Left hindlimb (tissue), 1 donor: ENCODE measurements at regions not wholly inside any gene's neighbourhood (a gene's known extent, or its start where the extent isn't known, plus 50 kb on each side); places are given as distances from the start of the nearest gene placed in this dataset.

ENCODE experiments used
- DNase-seq: peaks from one replicate; pipeline ENCODE4 v3.0.0-alpha.2; 2018

DNA sequence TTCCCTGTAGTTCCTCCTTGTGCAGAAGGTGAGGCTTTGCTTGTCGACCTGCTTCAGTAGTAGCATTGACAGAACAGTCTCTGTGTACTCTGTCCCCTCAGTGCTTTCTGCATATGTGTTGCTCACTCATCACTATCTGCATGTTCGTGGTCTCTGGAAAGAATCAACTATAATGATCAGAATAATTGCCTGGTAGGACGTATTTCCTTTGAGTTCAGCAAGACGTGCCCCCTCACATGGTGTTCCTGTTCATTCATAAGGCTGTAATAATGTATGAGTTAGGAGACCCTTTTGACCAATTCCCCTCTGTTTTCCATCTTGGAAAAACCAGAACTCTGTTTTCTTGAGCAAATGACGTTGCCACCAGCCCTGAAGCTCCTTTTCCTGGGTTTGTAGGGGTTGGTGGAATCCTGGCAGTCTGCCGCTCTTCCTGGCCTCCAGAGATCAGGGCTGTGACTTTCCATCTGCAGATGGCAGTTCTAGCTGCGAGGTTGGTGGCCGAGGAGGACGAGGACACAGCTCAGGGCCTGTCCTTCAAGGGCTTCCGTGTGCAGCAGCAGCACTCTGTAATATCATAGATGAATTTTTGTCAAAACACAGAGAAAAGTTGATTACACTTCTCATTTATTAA is 61.9 kb downstream of the EXOSC2 start:
- DNase-seq: no peak

DNA sequence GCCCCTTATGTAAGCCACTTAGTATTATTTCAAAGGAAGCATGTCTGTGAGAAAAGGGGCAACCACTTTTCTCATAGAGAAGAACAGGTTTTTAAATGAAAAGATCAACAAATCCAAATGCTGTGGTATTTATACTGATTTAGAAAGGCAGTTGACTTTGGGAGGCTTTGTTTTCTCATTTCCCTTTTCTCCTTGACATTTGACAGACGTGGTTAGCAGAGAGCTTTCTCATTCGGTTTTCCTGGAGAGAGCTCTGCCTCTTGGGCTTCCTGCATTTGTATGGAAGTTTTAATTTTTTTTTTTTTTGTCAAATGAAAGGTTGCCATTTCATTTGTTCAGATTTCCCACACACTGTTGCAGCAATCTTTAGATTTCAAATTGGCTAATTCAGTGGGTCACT is 62.5 kb downstream of the EXOSC2 start:
- no peak for DNase-seq

DNA sequence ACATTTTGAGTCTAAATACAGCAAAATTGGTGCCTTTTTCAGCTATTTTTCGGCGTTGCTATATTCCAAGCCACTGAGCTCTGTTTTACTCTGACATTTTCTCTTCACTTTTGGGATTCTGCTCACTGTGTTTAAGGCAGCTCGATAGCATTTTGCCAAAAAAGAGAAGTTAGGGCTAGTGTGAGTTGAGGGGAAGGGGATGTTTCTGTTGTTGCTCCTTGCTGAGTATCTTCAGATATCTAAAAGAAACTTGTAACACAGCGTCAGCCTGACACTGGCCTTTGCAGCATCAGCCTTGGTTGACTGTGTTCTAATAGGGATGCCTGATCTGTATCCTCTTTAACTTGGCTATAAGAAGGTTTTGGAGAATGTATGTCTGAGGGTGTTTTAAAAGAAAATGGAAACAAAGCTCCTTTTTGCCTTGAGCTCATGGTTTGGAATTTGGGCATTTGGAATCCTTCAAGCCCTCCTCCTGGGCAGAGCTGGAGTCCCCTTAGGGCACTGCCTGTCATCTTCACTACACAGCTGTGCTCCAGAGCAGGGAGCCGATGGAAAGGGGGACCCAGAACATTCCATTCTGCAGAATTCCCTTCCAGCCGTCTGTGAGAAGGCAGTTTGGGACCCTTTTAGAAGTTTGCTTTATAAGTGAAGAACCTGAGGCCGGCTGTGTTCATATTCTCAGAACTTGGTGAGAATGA is 63.0 kb downstream of the EXOSC2 start:
- DNase-seq: no peak

DNA sequence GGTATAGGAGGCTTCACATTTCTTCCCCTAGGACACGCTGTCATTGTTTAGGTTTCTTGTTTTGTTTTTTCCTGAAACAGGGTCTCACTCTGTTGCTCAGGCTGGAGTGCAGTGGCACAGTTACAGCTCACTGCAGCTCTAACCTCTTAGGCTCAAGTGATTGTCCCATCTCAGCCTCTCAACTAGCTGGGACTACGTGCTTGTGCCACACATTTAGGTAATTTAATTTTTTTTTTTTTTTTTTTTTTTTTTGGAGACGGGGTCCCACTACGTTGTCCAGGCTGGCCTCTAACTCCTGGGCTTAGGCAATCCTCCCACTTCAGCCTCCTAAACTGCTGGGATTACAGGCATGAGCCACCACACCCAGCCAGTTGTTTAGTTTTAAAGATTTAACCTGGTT is 66.2 kb downstream of the EXOSC2 start:
- no peak for DNase-seq

DNA sequence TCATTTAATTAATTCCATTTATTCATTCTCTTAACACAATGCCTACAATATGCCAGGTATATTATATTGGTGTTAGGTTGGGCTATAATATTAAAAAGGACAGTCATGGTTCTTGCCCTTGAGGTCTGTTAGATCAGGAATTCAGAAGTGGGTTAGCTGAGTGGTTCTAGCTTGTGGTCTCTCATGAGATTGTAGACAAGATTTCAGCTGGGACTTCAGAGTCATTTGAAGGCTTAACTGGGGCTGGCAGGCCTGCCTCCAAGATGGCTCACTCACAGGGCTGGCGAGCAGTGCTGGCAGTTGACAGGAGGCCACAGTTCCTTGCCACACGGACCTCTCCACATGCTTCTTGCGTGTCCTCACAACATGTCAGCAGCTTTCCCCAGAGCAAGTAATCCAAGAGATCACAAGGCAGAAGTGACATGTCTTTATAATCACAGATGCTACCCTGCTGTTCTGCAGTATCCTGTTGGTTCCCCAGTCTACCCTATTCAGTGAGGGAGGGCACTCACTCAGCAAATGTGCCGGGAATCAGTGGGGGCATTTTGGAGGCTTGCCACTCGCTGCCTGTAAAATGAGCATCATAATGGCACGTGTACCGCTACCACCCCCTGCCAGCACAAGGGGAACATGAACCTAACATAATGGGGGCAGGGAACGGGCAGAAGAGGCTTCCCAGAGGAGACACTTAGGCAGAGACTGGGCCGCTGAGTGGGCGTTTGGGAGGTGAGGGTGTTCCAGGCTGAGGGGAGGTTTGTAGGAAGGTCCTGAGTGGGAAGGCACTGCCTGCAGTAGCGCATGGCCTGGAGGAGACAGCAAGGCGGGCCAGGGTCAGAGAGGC is 70.0 kb downstream of the EXOSC2 start:
- no peak for DNase-seq

DNA sequence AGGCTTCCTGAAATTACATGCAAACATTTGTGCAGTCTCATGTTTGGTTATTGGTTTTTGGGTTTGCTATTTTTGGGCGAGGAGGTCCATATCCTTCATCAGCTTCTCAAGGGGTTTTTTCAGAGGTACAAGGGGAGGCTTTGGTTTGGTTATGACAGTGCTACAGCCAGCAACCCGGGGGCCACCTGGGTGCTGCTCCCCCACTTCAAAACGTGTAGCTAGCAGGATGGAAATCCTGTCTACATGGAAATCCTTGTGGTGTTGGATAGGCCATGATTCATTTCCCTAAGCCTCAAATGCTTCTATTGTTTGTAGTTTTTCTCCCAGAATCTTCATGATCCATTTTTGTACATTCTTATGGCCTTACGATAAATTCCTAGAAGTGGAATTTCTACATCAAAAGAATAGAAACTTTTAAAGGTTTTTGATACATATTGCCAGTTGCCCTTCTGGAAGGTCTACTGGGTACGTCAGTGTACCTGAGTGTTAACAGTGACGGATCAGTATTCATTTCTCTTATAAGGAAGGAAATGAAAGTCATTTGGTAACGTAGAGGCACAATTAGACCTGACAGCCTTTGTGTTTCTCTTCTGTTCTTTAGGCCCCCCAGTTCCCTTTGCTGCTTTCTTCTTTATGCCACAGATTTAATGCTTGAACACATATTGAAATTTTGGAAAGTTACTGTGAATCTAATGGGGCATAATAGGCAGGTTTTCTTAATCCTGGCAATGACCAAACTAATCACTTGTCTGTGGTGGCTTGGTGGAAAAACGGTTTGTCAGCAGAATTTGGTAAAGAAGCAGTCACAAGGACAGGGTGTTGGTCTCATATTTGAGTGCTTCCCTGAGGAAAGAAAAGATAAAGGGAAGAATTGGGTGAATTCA is 69.7 kb upstream of the ABL1 start:
- DNase-seq: no peak

DNA sequence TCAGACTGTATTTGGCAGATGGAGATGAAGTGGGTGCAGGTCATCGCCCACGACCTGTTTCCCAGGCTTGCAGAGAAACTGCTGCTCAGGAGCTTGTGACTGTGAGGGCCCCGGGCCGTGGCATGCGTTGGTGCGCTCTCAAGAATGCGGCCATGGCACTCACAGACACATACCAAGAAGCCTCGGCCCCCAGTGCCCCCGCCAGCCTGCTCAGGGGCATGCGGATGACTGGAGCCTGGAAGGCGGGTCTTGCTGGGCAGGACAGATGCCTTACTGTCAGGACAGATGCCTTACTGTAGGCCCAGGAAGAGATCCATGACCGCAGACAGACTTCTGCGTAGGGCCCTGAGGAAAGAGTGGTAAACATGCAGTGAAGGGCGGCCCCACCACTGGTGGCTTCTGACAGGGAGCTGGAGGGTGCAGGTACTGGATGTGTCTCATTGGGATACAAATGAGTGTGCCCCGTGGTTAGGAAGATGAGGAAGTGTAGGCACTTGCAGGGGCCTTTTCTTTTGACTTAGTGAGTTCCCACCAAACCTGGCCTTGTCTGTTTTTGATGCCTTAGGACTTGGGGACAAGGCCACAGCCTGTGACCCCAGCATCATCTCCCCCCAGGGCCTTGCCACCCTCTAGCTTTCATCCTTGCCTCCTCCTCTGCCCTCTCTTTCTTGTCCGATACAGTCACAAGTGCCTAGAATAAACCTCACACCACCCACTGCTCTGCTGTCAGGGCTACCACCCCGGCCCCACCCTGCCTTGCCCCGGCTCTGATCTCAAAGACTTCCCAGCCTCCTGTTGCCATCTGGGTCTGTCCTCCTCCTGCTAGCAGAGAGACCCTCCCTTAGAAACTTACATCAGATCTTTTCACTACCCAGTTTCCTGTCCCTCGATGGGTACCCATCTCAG is 68.8 kb upstream of the ABL1 start:
- DNase-seq: peak; percentile 41

DNA sequence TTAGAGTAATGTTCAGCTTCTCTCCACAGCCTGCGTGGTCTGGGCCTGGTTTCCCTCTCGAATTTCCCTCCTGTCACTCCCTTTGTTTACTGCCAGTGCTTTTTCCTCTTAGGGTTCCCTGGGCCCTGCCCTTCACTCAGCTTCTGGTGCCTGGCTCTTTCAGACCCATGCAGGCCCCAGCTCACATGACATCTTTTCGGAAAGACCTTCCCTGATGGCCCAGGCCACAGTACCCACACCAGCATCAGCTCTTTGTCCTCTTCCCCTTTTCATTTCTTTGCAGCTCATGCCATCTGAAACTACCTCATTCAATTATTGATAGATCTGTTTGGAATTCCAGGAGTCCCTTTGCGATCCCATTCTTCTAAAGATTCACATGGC is 68.1 kb upstream of the ABL1 start:
- no peak for DNase-seq

DNA sequence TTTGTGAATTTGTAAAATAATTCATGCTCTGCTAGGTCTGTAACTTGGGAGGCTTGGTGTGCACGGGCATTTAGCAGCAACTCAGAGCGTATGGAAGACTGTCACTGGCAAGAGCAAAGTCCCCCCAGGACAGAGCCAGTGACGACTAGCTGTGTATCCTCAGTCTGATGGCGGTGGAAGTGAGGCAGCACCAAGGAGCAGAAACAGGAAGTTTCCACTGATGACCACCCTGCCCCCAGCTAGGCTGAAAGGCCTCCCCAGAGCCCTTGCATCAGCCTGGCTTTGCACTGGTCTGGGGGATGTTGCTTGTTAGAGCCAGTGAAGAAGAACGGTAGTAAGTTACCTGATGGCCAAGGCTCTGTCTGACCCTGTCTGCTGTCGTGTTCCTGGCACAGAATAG is 66.8 kb upstream of the ABL1 start:
- DNase-seq: no peak

DNA sequence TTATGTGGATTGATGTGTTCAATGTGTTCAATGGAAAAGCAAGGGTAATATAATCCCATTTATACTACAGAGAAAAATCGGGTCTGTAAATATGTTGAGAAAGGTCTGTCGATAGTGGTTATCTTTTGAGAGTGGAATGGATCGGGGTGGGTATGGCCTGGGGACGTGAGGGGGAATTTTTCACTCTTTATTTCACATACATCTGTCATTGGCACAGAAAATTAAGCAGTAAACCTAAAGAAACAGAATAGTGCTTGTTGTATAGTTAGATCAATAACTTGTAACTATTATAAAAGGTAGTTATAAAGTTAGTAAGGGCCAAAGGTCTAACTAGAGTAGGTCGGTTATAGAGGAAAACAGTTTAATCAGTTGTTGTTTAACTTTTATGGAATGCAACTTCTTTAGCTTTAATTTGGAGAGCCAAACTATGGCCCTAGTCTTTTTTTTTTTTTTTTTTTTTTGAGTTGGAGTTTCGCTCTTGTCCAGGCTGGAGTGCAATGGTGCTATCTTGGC is 66.1 kb upstream of the ABL1 start:
- no peak for DNase-seq

DNA sequence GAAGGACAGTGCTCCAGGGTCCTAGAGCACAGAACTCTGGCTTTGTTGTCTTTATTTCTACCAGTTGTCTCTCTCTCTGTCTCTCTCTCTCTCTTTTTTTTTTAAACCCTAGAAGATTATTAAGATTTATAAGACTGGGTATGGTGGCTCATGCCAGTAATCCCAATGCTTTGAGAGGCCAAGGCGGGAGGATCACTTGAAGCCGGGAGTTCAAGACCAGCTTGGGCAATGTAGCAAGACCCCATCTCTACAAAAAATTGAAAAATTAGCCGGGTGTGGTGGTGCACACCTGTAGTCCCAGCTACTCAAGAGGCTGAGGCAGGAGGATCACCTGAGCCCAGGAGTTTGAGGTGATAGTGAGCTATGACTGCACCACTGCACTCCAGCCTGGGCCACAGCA is 65.0 kb upstream of the ABL1 start:
- no peak for DNase-seq

DNA sequence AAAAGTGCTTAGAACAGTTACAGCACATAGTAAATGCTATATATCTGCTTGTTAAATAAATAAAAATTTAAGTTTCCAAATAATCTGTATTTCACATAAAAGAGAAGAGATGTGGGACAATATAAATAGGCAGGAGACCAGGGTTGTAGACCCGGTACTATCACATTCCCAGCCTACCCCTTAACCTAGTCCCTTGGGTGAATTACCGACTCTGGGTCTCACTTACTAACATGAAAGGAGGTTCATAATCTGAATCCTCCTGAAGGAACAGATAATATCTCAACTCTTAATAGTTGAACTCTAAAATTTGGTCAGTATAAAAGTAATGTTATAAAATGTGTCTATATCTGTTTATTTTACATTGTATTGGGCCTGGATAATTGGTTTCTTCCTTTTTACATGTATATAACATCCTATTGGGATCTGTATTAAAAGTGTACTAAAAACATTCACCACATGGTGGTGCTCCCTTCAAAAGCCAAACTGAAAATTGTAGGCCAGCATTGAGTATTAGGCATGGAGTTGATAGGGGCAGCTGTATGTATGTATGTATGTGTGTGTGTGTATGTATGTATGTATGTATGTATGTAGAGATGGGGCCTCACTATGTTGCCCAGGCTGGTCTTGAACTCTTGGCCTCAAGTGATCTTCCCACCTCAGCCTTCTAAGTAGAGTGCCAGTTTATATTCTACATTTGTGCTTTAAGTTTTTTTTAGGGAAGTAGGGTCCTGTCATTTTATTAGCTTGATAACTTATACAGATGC is 64.2 kb upstream of the ABL1 start:
- DNase-seq: no peak

DNA sequence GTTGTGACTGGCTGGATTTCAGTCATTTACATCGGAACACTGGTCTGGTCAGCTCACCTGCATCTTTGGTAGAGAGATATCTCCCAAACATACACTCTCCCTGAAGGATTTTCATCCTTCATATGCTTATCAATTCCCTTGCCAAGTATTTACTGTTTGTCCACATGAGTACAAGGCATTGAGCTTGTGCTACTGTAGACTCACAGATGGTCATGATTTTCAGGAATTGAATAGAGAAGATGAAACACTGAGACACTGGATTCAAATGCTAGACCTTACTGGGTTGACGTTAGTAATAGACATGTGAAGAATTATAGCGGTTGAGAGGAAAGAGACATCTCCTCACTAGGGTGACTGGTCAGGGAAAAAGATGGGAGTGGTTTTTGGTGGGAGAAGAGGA is 62.9 kb upstream of the ABL1 start:
- no peak for DNase-seq

DNA sequence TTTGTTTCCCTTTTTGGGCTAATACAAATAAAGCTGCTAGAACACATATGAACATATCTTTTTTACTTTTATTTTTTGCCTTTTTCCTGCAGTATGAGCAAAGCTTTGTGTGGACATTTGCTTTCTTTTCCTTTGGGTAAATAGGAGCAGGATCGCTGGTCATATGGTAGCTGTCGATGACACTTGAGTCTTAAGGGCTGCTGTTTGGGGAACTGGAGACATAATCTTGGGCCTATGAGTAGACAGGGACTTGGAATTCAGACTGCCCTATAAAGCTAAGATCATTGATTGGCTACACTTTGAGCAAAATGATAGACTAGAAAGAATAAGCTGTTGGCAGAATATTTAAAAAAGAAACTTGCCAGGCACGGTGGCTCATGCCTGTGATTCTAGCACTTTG is 60.9 kb upstream of the ABL1 start:
- no peak for DNase-seq

DNA sequence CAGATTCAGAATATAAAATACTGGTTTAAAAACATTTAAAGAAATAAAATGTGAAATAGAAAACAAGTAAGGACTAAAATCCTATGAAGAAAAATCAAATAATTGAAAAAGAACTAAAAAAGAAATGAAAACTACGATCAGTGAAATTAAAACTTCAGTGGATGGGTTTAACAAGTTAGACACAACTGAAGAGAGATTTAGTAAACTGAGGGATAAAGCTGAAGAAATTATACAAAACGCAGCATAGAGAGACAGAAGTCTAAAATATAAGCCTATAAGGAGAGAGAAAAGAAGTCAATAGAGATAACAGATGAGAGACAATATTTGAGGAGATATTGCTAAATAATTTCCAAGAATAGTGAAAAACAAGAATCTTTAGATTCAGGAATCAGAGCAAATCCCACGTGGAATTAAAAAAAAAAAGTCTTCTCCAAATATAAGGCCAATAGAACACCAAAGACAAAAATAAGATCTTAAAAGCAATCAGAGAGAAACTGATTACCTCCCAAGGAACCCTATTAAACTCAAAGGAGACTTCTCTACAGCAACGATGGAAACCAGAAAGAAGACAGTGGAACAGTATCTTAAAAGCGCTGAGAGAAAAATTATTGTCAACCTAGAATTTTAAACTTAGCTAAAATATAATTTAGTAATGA is 59.6 kb upstream of the ABL1 start:
- no peak for DNase-seq

DNA sequence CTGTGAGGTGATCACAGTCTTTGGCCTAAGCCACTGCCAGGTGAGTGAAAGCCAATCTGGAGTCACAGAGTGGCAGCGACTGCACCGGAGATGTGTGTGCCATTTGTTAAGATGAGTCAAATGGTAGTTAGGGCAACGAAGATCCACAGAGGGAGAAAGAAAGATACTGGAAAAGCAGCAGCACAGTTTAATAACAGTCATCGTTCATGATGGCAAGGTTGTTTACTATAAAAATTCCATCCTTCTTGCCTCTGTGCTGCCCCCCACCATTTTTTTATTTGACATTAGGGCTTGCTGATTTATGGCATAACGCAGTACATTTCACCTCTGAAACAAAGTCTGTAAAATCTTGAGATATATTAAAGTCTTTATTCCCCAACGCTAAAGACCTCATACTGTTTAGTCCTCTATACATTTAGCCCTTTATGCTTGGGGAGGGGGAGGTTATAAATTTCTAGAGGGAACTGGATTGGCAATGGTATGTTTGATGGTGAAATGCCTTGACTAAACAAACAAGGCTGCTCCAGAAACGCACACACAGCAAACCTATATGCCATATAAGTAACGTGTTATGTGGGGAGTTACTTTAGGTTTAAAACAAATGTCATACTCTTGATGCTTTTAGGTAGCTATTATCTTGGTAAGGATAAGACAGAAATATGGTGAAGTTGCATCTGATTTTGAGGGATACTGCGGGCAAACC is 55.8 kb upstream of the ABL1 start:
- DNase-seq: no peak

DNA sequence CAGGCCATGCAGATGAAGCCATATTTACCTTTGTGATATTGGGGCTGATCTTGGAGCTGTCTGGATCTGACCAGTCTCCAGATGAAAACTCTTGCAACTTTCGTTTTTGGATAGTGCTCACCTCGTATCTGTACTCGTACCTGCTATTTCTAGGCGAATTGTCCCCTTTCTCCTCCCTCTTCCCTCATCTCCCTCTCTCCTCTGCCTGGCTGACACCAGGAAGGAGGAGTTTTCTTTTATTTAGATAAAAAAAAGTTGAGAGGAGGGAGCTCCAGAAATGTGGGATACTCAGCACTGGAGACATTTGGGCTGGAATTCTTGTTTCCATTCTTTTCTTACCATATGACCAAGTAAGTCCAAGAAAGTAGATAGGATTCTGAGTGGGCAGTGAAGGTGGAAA is 54.6 kb upstream of the ABL1 start:
- DNase-seq: no peak

DNA sequence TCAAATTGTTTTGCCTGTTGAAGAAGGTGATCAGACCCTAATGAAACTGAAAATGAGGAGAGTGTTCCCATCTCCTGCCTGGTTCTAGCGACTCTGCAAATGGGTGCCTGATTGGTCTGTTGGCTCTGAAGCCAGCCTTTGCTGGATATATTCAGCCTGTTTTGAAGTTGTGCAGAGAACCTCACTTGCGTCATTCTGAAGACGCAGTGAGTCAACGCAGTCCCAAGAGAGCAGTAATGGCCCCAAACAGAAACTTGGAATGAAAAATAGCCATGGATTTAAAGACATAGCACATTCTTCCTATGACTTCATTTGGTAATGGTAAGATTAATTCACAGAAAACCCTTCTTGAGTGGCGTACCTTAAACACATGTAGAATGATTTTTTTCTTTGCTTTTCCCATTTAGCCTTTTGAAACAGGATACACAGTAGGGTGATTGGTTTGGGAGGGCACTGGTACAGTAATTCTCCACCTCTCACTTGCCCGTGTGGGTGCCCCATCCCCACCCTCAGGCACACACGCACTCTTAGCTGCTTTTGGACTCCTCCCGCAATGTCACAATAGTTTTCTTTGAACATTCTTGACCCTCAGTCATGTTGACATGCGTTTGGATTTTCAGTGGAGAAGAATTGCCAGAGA is 54.1 kb upstream of the ABL1 start:
- peak; percentile 75 for DNase-seq

DNA sequence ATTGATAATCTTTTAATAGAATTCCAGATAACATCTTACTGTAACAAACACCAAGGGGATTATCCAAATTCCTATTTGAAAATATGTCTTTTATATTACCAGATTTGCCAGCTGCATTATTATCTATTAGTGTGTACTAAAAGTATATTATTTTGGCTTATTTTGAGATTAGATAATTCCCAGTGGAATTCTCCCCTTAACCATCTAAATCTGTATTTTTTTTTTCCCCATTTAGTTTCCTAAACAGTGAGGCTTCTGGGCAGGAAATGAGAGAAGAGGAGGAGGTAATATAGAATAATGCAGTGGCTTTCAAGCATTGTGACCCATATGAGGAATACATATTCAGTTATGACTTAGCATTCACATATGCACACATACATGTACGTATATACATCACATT is 53.5 kb upstream of the ABL1 start:
- no peak for DNase-seq
